Right lobe of liver (tissue), 4 donors: ENCODE measurements at regions not wholly inside any gene's neighbourhood (a gene's known extent, or its start where the extent isn't known, plus 50 kb on each side); places are given as distances from the start of the nearest gene placed in this dataset.

ENCODE experiments used
- CTCF ChIP-seq, 4 donors: fragments of 200-600 bp in 3 of 4; fragments of 450-650 bp in 1 of 4; IDR thresholded peaks; one replicate each; pipeline versions ENCODE4 v1.5.1 to v1.8.0; 2016 to 2022; ENCODE audit warnings: antibody characterized with exemption in 4 of 4, mild to moderate bottlenecking in 2 of 4
- POLR2A ChIP-seq: fragments of 450-650 bp; IDR thresholded peaks from one replicate; pipeline ENCODE4 v1.6.1; 2017; ENCODE audit warnings: antibody characterized with exemption, mild to moderate bottlenecking
- donor health status: DM: no; HTN: no; CAD: no.
- donor health status: DM: no; HTN: no; CAD: no.
- donor health status: DM: no; HTN: yes; CAD: no.

- TF ChIP-seq CTCF (IDR thresholded peaks at IDR 0.05) (no peak), POLR2A (no peak)
Measured at GRCh38 chr5:58239045-58239444, 220.8 kb downstream of the PLK2 start.
